Parathyroid adenoma (tissue), 2 donors: ENCODE measurements at regions not wholly inside any gene's neighbourhood (a gene's known extent, or its start where the extent isn't known, plus 50 kb on each side); places are given as distances from the start of the nearest gene placed in this dataset.

Experiments used
- H2AFZ ChIP-seq: fragments of 300-600 bp; sonication (generic); one replicate; pipeline ENCODE4 v1.7.0; 2017; ENCODE audit warnings: antibody characterized with exemption, mild to moderate bottlenecking
- H3K27ac ChIP-seq: fragments of 300-600 bp; sonication (generic); one replicate; pipeline ENCODE4 v1.7.0; 2017
- H3K27me3 ChIP-seq: fragments of 300-600 bp; sonication (generic); one replicate; pipeline ENCODE4 v1.7.0; 2017; ENCODE audit warnings: low read length; ENCODE audit not compliant: control insufficient read depth, insufficient read depth
- H3K36me3 ChIP-seq: fragments of 300-600 bp; sonication (generic); one replicate; pipeline ENCODE4 v1.7.0; 2017; ENCODE audit warnings: low read length; ENCODE audit not compliant: control insufficient read depth, insufficient read depth
- H3K4me1 ChIP-seq: fragments of 300-600 bp; sonication (generic); one replicate; pipeline ENCODE4 v1.7.0; 2017; ENCODE audit warnings: control low read depth
- H3K4me2 ChIP-seq: fragments of 300-600 bp; sonication (generic); one replicate; pipeline ENCODE4 v1.7.0; 2017; ENCODE audit warnings: low read length
- H3K4me3 ChIP-seq: fragments of 300-600 bp; sonication (generic); one replicate; pipeline ENCODE4 v1.7.0; 2017; ENCODE audit warnings: low read depth, low read length
- H3K79me2 ChIP-seq: fragments of 300-600 bp; sonication (generic); one replicate; pipeline ENCODE4 v1.7.0; 2017; ENCODE audit warnings: control low read depth
- H3K9ac ChIP-seq: fragments of 300-600 bp; sonication (generic); one replicate; pipeline ENCODE4 v1.7.0; 2017; ENCODE audit warnings: mild to moderate bottlenecking
- H3K9me3 ChIP-seq: fragments of 300-600 bp; sonication (generic); one replicate; pipeline ENCODE4 v1.7.0; 2017; ENCODE audit warnings: low read length; ENCODE audit not compliant: control insufficient read depth
- TF ChIP-seq, protein P1 (sequence below): fragments of 300-600 bp; sonication (generic); IDR thresholded peaks from one replicate; pipeline ENCODE4 v1.7.0; 2017; ENCODE audit warnings: antibody characterized with exemption, mild to moderate bottlenecking
- donor health status: primary hyperparathyroidism.

DNA sequence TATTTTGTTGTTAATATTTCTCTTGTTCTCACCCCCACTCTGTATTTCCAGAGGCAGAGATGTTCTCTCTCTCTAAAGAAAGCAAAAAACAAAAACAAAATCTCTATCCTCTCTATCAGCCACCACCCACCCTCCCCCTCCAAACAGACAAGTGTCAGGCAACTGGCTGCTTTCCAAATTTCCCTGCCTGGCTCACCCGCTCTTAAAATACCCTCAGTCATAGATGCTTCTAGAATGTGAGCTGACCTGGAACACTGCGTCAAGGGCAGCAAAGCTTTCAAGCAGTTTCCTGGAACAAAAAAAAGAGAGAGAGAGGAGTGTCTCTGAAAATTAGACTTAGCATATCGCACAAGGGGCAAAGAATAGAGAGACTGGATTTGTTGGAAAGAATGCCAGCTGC is 341.0 kb upstream of the ZMIZ1 start:
- peak overlapping the region; percentile 34 for H3K27ac ChIP-seq
- H3K9me3 ChIP-seq: no peaks in the 10 kb centered on the region
- H3K79me2 ChIP-seq: no peaks in the 10 kb centered on the region
- no peaks in the 10 kb centered on the region for H3K27me3 ChIP-seq
- peak overlapping the region; percentile 18 for H3K4me2 ChIP-seq
- TF ChIP-seq, protein P1, sequence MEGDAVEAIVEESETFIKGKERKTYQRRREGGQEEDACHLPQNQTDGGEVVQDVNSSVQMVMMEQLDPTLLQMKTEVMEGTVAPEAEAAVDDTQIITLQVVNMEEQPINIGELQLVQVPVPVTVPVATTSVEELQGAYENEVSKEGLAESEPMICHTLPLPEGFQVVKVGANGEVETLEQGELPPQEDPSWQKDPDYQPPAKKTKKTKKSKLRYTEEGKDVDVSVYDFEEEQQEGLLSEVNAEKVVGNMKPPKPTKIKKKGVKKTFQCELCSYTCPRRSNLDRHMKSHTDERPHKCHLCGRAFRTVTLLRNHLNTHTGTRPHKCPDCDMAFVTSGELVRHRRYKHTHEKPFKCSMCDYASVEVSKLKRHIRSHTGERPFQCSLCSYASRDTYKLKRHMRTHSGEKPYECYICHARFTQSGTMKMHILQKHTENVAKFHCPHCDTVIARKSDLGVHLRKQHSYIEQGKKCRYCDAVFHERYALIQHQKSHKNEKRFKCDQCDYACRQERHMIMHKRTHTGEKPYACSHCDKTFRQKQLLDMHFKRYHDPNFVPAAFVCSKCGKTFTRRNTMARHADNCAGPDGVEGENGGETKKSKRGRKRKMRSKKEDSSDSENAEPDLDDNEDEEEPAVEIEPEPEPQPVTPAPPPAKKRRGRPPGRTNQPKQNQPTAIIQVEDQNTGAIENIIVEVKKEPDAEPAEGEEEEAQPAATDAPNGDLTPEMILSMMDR: no peak
- H3K4me3 ChIP-seq: no peak overlapping the region
- no peak overlapping the region for H3K9ac ChIP-seq
- no peaks in the 10 kb centered on the region for H3K36me3 ChIP-seq
- peak overlapping the region; percentile 40 for H2AFZ ChIP-seq
- peaks cover 14% of the 10 kb centered on the region for H3K4me1 ChIP-seq

DNA sequence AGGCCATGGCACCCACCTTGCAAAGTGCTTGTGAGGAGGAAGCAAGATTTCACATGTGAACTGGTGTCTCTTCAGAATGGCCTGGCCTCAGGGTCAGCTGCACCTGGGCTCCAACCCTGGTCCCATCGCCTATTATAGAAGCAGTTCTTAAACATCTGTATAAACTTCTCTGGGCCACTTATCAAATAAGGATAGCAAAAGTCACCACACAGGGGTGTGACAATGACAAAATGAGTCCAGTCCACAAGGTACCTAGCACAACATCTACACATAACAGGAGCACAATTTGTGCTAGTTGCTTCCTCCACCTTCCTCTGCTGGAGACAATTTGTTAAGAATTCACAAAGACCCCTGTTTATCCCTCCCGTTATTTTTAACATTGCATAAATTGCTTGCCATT is 340.6 kb upstream of the ZMIZ1 start:
- H3K27ac ChIP-seq: peak overlapping the region; percentile 34
- H3K27me3 ChIP-seq: no peaks in the 10 kb centered on the region
- no peaks in the 10 kb centered on the region for H3K36me3 ChIP-seq
- H3K9ac ChIP-seq: no peak overlapping the region
- TF ChIP-seq, protein P1: no peak
- no peaks in the 10 kb centered on the region for H3K79me2 ChIP-seq
- peak overlapping the region; percentile 18 for H3K4me2 ChIP-seq
- peak overlapping the region; percentile 40 for H2AFZ ChIP-seq
- peaks cover 14% of the 10 kb centered on the region for H3K4me1 ChIP-seq
- H3K4me3 ChIP-seq: no peak overlapping the region
- H3K9me3 ChIP-seq: no peaks in the 10 kb centered on the region

DNA sequence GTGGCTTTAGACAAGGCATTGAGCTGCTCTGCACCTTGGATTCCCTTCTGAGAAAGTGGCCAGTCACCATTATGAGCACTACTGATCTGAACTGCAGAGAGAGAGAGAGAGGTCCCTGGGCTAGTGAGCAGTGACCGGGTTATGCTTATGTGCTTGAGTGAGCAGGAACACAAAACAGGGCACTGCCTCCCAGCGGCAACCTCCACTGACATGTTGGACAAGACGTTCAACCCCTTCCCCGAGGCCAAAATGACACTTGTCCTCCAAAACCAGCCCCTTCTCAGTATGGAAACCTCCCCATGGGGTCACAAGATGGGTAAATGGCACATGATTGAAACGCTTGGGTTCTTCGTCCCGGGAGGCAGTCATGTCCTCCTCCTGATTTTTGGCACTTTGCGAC is 339.4 kb upstream of the ZMIZ1 start:
- H3K9ac ChIP-seq: no peak overlapping the region
- no peak overlapping the region for H3K4me2 ChIP-seq
- no peak overlapping the region for H3K4me3 ChIP-seq
- H3K36me3 ChIP-seq: no peaks in the 10 kb centered on the region
- H3K27ac ChIP-seq: no peak overlapping the region
- H3K79me2 ChIP-seq: no peaks in the 10 kb centered on the region
- no peak overlapping the region for H2AFZ ChIP-seq
- no peaks in the 10 kb centered on the region for H3K9me3 ChIP-seq
- peaks cover 14% of the 10 kb centered on the region for H3K4me1 ChIP-seq
- TF ChIP-seq, protein P1: no peak
- H3K27me3 ChIP-seq: no peaks in the 10 kb centered on the region

DNA sequence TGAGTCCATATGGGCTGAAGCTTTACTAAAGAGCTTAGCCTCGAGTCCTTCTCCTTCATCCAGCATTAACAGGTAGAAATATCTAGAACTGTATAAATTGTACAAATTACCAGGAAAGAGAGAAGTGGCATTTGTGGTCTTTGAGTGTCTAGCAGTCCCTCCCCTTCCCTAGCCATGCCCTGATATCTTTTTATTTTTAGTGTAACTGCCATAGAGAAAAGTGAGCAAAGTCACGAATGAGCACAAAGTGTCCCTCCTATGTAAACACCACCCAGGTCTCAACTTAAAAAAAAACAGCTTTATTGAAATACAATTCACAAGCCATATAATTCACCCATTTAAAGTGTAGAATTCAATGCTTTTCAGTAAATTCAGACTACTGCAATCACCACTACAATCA is 339.0 kb upstream of the ZMIZ1 start:
- TF ChIP-seq, protein P1: no peak
- H3K4me3 ChIP-seq: no peak overlapping the region
- no peak overlapping the region for H3K4me2 ChIP-seq
- peaks cover 14% of the 10 kb centered on the region for H3K4me1 ChIP-seq
- no peaks in the 10 kb centered on the region for H3K36me3 ChIP-seq
- H3K27ac ChIP-seq: no peak overlapping the region
- no peak overlapping the region for H2AFZ ChIP-seq
- no peak overlapping the region for H3K9ac ChIP-seq
- no peaks in the 10 kb centered on the region for H3K79me2 ChIP-seq
- H3K27me3 ChIP-seq: no peaks in the 10 kb centered on the region
- H3K9me3 ChIP-seq: no peaks in the 10 kb centered on the region

DNA sequence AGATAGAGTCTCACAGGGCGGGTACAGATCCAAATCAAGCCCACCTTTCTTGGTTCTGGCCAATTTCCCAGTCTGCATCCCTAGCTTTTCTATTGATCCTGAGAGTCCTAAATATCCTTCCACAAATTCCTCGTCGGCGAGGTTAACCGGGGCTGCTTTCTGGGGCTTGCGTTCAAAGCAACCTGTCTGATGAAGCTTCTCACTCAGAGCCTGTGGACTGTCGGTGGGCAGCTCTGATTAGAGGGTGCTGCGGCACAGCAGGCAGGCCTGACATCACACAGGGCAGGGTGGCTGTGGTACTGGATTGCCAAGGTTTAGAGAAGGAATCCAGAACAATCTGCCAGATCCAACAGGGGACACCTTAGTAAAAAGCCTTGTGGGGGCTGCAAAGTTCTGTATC is 338.0 kb upstream of the ZMIZ1 start:
- no peaks in the 10 kb centered on the region for H3K27me3 ChIP-seq
- H3K9me3 ChIP-seq: no peaks in the 10 kb centered on the region
- no peaks in the 10 kb centered on the region for H3K79me2 ChIP-seq
- H3K36me3 ChIP-seq: no peaks in the 10 kb centered on the region
- no peak overlapping the region for H3K4me2 ChIP-seq
- TF ChIP-seq, protein P1: no peak
- H3K4me3 ChIP-seq: no peak overlapping the region
- no peak overlapping the region for H2AFZ ChIP-seq
- peaks cover 14% of the 10 kb centered on the region for H3K4me1 ChIP-seq
- no peak overlapping the region for H3K27ac ChIP-seq
- no peak overlapping the region for H3K9ac ChIP-seq
